ENCODE measurements at regions not wholly inside any gene's neighbourhood (a gene's known extent, or its start where the extent isn't known, plus 50 kb on each side); places are given as distances from the start of the nearest gene placed in this dataset.

DNA sequence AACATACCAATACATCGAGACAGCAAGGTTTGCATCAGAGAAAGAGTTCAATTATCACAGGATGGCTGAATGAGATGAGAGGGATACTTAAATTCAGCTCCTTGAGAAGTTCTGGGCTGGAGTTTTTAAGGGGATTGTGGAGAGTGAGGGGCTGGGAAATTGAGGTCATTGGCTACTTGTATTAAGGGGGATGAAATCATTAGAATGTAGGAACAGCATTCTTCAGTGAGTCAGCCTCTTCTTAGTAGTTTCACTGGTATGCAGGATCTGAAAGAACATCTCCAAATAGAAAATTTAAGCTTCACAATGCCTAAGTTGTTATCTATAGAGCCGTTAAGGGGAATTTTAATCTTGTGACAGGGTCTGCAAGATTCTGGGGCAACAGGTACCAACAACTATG lies 211.6 kb upstream of the TAPT1 start:
- TF ChIP-seq POLR2A (IDR thresholded peaks at IDR 0.05; ENCODE audit: low read depth, low read length) (no peak), TAF1 (IDR thresholded peaks at IDR 0.05; ENCODE audit: borderline replicate concordance, low read depth, low read length) (no peak), POLR2AphosphoS5 (IDR thresholded peaks at IDR 0.05; ENCODE audit: low read depth, low read length) (no peak)
